Glomerular visceral epithelial cell (primary cell): ENCODE measurements at regions not wholly inside any gene's neighbourhood (a gene's known extent, or its start where the extent isn't known, plus 50 kb on each side); places are given as distances from the start of the nearest gene placed in this dataset.

ENCODE experiments used
- DNase-seq: peaks from one replicate; pipeline ENCODE4 v3.0.0-alpha.2; 2016; ENCODE audit errors: extremely low spot score

DNA sequence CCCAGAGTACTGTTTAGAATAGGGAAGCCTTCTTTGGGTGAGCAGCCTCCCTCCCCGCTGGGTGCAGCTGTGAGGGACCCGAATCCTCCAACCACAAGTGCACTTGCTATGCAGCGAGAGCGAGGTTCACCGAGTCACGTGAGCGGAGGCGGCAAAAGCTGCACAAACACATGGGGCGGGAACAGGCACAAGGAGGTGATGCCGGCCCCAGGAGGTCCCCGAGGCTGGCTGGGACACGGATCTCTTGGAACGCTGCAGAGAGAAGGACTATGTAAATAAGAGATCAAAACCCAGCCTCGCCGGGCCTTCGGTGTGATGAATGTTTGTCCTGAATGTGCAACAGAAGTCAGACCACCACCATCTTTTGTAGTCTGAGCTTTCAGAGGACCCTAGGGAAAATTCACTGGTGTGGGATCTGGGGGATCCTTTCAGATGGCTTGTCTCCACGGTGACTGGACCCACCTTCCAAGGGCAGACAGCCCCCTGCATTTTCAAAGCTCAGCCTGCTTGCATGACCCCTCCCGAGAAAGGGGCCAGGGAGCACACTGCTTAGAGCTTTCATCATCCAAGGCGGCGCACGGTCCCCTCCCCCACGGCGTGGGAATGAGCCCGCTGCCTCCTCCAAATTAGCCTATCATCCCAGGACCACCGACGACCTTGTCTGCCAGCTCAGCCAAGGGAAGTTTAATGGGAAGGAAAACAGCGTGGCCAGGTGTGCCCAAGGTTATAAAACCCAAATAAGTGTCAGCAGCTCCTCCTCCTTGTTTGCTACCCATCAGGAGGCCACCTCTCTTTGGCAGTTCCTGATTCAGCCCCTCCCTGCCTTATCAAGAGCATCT, 327.7 kb downstream of the CXCL12 start:
- DNase-seq = no peak

DNA sequence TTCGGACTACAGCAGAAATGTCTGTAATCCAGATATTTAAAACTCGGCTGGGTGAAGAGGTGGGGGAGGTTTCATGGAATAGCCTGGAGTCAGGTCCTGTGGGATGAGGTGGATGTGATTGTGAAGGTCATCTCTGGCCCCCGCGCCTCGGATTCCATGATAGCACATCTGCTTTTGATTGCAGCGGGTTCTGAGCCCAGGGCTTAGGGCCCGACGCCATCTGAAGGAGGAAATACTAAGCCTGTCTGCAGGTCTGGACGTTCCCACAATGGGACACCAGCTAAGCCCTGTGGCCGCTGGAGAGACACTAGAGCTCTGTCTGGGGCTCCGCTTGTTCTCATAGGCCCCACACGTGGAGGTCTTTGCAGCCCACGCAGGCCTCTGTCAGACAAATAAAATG, 328.7 kb downstream of the CXCL12 start:
- DNase-seq = no peak

DNA sequence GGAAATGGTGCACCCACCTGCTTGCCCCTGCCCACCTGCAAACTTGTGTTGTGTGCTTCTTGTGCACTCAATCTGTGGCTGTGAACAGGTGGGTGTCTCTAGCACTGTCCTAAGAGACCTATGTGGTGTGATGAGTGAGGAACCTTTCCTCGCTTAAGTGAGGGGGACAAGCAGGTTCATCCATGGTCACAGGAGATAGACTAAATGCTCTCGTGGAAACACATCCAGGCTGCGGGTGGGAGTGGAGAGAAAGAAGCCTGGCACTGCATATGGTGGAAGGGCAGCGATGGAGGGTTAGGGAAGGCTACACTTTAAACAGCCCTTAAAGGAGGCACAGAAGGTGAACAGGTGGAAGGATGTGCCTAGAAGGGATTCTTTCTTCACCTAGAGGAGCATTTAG, 330.9 kb downstream of the CXCL12 start:
- DNase-seq = no peak

DNA sequence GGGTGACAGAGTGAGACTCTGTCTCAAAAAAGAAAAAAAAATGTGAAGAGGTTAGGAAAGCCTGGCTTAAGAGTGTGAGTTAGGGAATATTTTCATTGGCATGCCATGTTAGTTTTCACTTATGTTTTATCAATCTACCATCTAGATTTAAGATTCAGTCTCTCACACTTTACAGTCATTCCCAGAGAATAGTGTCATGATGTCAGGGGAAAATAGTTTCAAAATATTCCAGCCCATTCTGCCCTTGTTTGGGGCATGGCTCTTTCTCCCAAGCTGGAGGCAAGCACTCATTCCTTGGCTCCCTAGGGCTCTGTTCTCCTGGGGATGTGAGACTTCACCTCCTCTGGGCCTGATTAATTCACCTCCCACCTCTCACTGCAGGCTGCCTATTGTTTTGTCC, 331.5 kb downstream of the CXCL12 start:
- DNase-seq = no peak

DNA sequence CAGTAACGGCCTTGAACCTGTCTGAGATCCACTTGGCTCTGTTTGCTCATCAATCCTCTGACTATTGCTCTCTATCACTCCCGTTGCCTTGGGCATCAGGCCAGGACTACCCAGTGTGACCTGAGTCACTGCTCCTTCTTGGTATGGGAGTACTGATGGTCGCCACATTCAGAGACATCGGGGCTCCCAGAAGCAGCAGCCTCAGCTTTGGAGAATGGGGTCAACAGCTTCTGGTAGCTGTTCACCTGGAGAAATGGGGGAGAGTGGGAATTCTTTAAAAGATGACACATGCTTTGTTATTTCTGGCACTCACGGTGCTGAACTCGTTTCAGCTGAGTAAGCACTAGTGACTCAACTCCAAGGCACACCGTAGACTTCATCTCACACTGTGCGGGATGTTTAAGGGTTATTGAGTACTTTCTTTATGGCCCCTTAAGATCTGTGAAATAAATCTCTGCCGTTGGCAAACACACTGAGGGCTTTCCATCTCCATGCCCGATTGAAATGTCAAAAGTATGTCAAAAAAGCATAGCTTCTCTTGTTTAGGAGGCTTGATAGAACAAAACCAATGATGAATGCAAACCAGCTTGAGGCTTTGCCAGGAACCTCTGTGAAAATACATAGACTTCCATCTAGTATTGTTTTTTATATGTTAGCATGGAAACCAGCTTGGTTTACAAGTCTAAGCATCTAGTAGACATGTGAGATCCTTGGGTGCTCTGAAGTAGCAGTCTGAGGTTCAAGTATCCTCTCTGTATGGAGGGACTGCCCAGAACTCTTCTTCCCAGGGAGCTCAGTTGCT, 333.1 kb downstream of the CXCL12 start:
- DNase-seq = peak; percentile 85

DNA sequence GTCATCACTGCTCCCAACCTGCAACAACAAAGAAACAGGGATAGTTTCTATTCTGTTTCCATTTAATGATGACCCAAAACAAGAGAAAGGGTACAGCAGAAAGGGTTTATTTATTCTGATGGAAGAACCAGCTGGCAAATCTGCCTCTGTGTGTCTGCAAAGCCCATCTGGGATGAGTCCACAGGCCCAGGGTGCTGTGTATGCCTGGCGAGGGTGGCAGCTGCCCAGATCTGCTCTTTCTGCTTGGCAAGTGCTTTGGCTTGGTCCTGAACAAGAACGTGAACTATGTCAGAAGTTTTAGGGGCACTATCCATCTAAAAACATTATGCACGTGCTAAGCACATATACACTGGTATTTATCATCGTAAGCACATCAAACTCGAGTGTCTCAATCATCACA, 333.8 kb downstream of the CXCL12 start:
- no peak for DNase-seq

DNA sequence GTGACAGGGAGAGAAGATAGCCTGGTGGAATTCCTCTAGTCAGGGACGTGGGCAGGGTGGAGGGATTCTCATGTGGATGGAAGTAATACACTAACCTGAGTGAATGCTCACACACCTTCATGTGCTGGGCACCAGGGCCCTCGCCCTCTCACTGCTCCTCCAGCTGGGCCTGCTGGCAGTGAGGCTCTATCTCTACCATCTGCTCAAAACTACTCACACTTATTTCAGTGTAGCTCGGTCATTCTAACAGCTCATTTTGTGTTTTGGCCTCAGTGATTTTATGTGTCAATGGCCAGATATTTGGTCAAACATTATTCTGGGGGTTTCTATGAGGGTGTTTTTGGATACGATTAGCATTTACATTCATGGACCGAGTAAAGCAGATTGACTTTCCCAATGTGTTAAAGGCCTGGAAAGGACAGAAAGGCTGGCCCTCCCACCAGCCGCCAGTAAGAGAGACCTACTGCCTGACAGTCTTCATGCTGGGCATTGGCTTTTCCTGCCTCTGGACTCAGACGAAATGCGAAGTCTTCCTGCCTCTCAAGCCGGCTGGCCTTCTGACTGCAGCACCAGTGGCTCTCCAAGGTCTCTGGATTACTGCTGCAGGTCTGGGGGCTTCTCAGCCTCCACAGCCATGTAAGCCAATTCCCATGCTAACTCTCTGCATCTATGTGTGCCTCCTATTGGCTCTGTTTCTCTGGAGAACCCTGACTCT, 335.4 kb downstream of the CXCL12 start:
- DNase-seq = no peak

DNA sequence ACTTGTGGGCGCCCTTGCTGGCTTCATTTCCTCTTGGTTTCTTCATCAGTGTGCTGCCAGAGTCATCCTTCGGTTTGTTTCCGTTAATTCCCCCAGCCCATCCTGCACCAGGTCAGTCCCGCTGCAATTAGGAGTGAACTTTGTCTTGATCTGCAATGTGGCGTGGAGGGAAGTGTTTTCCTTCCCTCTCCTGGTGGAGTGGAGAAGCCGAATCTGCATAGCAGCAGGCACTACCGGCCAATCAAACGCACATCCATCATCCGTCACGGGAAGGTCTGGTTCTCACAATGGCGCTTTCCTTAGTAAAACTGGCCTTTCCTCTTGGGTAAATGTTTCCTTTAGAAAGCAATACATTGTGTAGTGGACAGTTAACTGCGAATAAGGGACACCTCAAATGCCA, 337.5 kb downstream of the CXCL12 start:
- no peak for DNase-seq

DNA sequence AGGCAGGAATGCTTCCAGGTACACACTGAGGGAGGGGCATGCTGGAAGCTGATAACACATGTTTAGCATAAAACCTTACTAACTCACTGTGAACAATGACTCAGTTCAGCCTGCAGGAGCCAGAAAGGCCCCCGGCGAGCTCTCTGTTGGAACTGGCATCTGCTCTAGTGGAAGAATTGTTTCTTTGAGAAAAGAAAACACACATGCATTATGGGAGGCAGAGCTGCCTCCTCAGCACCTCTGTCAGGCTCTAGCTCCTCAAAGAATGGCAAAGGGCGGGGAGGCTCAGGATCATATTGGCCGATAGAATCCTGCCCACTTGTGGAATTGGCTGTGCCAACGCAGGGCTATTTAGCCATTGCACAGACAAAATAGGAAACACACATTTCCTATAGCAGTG, 338.3 kb downstream of the CXCL12 start:
- no peak for DNase-seq

DNA sequence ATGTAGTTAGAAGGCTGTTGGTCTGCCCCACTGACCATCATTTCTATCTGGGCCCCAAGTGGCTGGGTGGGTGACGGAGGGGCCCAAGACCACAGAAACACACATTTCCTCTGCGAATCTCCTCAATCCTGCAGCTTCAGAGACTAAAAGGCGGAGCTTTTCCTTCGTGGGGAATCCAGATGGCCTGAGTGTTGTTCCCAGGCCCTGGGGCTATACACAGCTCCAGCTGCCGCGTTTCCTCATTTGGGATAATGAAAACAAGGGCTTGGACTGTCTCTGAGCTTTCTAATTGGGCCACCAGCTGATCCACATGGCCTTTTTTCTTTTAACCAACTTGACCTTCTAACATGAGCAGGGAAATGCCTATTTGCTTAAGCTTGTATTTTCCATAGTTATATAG, 339.9 kb downstream of the CXCL12 start:
- no peak for DNase-seq

DNA sequence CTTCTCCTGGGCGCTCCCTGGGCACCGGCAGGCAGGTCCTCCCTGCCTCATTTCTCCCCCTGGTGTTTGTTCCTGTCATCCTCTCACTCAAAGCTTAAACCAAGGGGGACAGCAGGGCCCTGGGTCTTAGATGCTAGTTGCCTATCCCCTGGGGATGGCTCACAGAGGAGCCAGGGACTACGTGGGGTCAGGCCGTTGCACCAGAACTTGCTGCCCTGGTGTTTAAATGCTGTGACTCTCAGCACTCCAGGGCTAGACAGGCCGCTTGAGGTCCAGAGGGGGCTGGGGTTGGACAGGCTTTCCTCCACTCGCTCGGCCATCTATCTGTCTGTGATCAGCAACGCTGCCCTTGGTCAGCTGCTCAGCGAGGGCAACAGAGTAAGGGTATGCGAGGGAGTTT, 340.3 kb downstream of the CXCL12 start:
- no peak for DNase-seq

DNA sequence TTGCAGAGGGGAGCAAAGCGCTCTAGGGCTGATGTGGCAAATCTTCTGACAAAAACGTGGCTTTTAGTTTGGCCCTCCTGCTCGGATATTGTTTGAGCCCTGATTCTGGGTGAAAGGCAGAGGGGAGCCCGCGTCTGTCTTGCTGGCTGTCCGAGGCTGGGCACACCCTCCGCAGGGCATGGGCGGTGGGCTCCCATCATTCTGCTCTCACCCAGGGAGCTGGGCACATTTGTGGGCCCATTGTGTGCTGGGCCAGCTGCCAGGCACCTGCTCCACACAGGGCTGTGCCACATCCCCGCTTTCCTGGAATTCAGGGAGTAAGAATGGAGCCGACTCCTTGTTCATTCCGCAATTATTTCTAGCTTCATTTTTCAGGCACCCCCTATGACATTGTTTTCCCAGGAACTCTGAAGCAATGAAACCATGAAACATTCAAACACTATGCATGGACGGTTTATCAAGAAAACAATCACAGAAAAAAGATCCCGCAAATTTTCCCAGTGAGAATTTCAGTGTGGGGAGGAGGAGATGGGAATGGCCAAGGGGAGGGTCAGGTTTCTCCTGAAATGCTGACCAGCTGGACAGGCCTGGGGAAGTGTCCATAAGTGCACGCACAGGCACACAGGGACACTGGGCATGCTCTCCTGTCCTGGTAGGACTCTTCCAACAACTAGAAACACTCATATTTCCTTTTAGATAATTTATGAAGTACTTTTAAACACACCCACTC, 341.1 kb downstream of the CXCL12 start:
- DNase-seq = no peak

DNA sequence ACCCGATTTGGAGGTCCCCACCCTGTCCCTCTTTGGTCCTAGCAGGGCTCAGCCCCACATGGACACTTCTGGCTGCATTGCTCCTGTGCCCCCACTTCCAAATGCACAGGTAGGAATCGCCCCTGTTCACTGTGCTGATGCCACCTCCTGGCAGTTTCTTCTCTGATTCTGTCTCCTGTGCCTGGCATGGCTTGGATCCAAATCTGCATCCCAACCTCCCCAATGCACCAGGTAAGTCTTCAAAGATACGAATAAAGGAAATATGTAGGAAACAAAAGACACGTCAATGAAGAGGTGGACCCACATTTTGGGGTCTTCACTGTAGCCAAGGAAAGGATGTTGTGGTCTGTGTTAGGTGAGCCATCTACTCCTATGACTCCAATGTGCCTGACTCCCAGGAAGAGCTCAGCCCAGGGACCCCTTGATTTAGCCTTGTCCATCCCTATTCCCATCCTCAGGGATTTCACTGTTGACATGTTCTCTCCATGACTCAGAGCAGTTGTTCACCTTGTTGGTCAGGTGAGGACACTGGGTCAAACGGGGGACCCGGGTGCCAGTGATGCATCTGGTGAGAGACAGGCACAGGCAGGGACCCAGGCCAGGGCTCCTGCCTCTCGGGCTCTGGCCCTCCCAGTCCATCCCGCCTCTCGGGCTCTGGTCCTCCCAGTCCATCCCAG, 341.8 kb downstream of the CXCL12 start:
- no peak for DNase-seq

DNA sequence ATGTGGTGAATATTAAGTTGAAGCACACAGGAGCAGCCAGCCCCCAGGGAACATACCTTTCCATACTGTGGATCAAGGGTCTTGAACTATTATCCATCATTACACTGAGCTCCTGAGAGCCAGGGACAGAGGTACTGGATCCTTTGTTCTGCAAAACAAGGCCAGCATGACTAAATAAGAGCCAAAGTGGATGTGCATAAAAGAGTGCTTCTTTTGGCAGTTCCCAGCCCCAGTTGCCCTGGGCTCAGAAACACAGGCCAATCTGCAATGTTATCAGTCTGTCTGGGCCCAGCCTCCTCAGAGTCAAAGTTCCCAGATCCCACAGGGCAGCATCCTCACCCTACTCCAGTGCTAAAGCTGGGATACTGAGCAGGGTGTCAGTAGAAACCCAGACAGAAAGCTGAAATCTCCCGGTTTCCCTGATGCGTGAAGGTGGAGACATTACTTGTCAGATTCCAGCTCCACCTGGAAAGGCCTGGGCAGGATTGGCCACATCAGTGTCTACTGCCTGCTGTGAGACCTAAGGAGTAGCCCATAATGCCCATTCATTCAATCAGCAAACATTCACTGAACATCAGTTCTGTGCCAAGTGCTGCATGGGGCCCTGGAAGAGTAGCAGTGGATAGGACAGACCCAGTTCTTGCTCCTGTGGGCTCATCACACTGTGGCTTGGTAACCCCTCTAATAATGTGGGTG, 342.7 kb downstream of the CXCL12 start:
- no peak for DNase-seq

DNA sequence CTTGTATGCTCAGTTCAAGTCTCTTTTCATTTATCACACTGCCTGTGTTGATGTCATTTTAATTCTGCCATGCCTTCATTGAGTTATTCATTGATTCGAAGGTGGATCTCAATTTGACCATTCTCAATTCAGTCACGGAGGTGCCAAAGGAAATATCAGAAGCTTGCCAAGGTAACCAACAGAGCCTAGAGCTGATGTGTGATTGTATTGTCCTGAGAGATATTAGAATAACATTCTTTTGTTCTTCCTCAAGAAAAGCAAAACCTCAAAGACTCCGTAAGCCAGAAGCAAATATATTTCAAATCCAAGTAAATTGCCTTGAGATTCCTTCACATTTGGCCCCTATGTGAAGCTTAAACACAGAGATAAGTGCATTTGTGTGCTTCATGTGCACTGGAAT, 345.3 kb downstream of the CXCL12 start:
- DNase-seq = peak; percentile 37

DNA sequence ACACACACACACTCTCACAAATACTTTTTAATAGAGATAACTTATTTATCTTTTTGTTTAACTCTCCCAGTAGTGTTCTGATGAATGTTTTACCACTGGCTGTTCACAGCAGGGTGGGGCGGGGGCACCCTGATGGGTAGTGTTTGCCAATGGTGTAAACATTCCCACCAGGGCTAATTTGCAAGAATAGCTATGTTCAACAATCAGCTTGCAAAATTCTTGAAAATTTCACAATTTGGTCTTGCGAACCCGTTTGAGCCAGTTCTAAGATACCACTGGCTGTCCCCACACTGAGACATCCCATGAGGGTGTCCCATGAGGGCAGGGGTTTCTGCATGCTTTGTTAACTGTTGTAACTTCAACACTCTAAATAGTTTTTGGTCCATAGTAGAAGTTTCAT, 348.5 kb downstream of the CXCL12 start:
- no peak for DNase-seq

DNA sequence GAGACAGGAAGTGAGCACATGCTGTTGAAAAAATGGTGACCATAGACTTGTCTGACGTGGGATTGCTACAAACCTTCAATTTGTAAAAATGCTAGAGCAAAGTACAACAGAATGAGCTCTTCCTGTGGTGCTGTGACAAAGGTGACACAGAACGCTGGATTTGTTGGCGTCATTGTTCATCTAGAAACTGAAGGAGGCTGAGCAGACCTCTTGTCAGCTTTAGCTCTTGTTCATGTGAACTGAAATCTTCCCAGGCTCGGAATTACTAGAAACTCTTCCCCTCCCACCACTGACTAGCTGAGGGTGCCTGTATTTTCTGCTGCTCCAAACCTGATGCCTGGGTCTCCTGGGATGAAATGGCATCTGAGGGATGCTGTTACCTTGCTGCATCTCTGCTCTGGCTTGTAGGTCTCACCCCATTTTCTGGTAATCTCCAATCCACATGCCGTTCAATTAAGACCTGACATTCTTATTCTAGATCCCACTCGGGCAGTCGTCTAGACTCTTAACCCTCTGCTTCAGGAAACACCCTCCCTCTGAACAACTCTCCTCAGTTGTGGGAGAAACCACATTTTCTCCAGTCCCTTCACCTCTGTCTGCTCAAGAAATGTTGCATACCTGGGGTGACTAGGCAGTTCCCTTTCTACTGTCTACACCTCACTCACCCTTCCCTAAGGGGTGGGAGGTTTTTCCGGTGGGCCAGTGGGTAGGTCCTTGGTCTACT, 349.3 kb downstream of the CXCL12 start:
- DNase-seq = no peak

DNA sequence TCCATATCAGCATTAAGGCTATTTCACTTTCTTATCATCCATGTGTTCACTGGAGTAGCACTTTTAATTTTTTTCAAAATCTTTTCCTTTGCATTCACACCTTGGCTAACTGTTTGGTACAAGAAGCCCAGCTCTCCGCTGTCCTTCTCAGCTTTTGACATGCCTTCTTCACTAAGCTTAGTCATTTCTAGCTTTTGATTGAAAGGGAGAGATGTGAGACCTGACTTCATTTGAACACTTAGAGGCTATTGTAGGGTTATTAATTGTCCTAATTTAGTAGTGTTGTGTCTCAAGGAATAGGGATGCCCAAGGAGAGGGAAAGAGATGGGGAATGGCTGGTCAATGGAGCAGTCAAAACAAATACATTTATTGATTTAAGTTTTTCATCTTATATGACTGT, 350.0 kb downstream of the CXCL12 start:
- no peak for DNase-seq

DNA sequence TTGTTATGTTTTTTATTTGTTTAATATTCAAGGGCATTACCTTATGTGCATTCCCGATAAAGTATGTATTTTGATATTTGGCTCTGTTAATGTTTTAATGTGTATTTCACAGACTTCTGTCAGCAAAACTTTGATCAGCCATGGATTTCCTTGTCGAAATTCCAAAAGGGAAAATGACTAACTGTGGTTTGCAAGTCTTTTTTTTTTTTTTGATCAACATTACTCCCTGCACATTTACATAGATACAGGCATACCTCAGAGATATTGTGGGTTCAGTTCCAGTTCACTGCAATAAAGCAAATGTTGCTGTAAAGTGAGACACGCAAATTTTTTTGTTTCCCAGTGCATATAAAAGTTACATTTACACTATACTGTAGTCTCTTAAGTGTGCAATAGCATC, 351.9 kb downstream of the CXCL12 start:
- DNase-seq = peak; percentile 53

DNA sequence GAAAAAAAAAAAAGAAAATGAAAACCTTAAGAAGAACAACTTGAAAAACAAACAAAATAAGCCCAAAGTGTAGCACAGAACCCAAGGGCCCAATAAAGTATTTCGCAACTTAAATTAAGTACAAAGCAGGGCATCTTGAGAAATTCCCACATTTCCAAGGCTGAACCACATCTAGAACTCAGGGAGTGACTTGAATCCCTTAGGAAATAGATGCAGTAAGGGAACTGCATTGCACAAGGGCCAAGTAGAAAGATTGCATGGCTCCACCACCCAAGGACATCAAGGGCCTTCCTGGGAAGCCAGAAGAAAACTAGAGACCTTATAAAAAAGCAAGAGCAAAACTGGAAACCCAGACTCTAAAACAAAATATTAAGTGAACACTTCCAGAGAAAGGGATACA, 352.7 kb downstream of the CXCL12 start:
- no peak for DNase-seq
